Osteoblast (primary cell): ENCODE measurements at regions not wholly inside any gene's neighbourhood (a gene's known extent, or its start where the extent isn't known, plus 50 kb on each side); places are given as distances from the start of the nearest gene placed in this dataset.

ENCODE experiments used
- DNase-seq: peaks from one replicate; pipeline ENCODE4 v3.0.0; 2011; ENCODE audit warnings: low spot score, mixed read lengths; ENCODE audit not compliant: insufficient read length; ENCODE audit errors: missing footprints
- H2AFZ ChIP-seq: 2 replicates; pipeline ENCODE4 v1.6.0; 2011; ENCODE audit warnings: mild to moderate bottlenecking, low read length
- H3K27ac ChIP-seq: 2 replicates; pipeline ENCODE4 v1.5.1; 2011; ENCODE audit warnings: mild to moderate bottlenecking, low read depth, low read length, moderate library complexity
- H3K27me3 ChIP-seq: 2 replicates; pipeline ENCODE4 v1.6.0; 2012; ENCODE audit warnings: mild to moderate bottlenecking, control low read depth, inconsistent platforms, low read length, moderate library complexity; ENCODE audit not compliant: insufficient read depth
- H3K36me3 ChIP-seq: 2 replicates; pipeline ENCODE4 v1.5.1; 2011; ENCODE audit warnings: mild to moderate bottlenecking, low read length, control low read depth, moderate library complexity; ENCODE audit not compliant: insufficient read depth
- H3K4me1 ChIP-seq: 2 replicates; pipeline ENCODE4 v1.5.1; 2011; ENCODE audit warnings: mild to moderate bottlenecking, low read length, control low read depth, moderate library complexity; ENCODE audit not compliant: insufficient read depth
- H3K4me2 ChIP-seq: 2 replicates; pipeline ENCODE4 v1.6.0; 2011; ENCODE audit warnings: mild to moderate bottlenecking, low read length; ENCODE audit not compliant: insufficient read depth
- H3K4me3 ChIP-seq: fragments of 200-600 bp; sonication (generic); 3 replicates; pipeline ENCODE4 v1.5.1; 2012; ENCODE audit warnings: mild to moderate bottlenecking, low read length, inconsistent platforms; ENCODE audit not compliant: insufficient read depth
- H3K79me2 ChIP-seq: 2 replicates; pipeline ENCODE4 v1.6.0; 2012; ENCODE audit warnings: mild to moderate bottlenecking, low read length, control low read depth, inconsistent platforms; ENCODE audit not compliant: insufficient read depth
- H3K9me3 ChIP-seq: 2 replicates; pipeline ENCODE4 v1.5.1; 2011; ENCODE audit warnings: low read depth, low read length, control low read depth
- H4K20me1 ChIP-seq: 2 replicates; pipeline ENCODE4 v1.6.0; 2012; ENCODE audit warnings: mild to moderate bottlenecking, low read length, control low read depth; ENCODE audit not compliant: insufficient read depth
- CTCF ChIP-seq: IDR thresholded peaks from 2 replicates; pipeline ENCODE4 v1.5.1; 2011; ENCODE audit warnings: mild to moderate bottlenecking, low read depth, low read length, moderate library complexity; ENCODE audit errors: extremely low read depth

DNA sequence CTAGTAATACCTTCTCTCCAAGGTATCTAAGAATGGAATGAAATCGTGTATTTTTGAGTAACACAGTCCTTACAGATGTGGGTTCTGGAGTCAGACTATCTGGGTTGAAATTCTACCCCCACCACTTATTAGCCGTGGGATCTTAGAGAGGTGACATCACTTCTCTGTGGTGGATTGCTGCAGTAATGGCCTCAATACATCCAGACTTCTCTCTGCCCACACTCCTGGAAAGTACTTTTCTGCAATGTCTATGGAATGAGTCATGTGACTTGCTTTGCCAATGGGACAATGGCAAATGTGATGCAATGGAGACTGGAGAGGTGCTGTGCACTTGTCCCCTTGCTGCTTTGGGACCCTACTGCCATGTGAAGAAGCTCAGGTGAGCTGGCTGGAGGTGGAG is 418.2 kb downstream of the HAPSTR1 start:
- no peaks in the 10 kb centered on the region for H3K4me1 ChIP-seq

GRCh38 chr16:9511389-9511788 is 419.9 kb downstream of the HAPSTR1 start:
- Histone ChIP-seq H3K4me1 (no peaks in the 10 kb centered on the region), H3K4me2 (no peak overlapping the region), H3K4me3 (no peak overlapping the region), H3K27ac (no peak overlapping the region), H2AFZ (no peak overlapping the region), H3K79me2 (no peaks in the 10 kb centered on the region), H3K36me3 (no peaks in the 10 kb centered on the region), H4K20me1 (no peaks in the 10 kb centered on the region), H3K27me3 (no peaks in the 10 kb centered on the region), H3K9me3 (no peaks in the 10 kb centered on the region)
- DNase-seq, result no peak
- TF ChIP-seq CTCF, result no peak

More for the DNA sequence above, 418.2 kb downstream of the HAPSTR1 start:
- no peak overlapping the region for H3K4me3 ChIP-seq
- no peak overlapping the region for H3K27ac ChIP-seq
- H3K9me3 ChIP-seq, result no peaks in the 10 kb centered on the region
- no peak for TF ChIP-seq CTCF
- H3K36me3 ChIP-seq, result no peaks in the 10 kb centered on the region
- H3K27me3 ChIP-seq, result no peaks in the 10 kb centered on the region
- no peaks in the 10 kb centered on the region for H3K79me2 ChIP-seq
- H2AFZ ChIP-seq, result no peak overlapping the region
- no peak for DNase-seq
- H3K4me2 ChIP-seq, result no peak overlapping the region
- H4K20me1 ChIP-seq, result no peaks in the 10 kb centered on the region

GRCh38 chr16:9516444-9516843 is 425.0 kb downstream of the HAPSTR1 start:
- H3K4me3 ChIP-seq, result no peak overlapping the region
- no peak overlapping the region for H3K4me2 ChIP-seq
- H3K9me3 ChIP-seq, result no peaks in the 10 kb centered on the region
- H3K27ac ChIP-seq, result no peak overlapping the region
- H3K4me1 ChIP-seq, result no peaks in the 10 kb centered on the region
- H2AFZ ChIP-seq, result no peak overlapping the region
- H3K79me2 ChIP-seq, result no peaks in the 10 kb centered on the region
- H4K20me1 ChIP-seq, result no peaks in the 10 kb centered on the region
- TF ChIP-seq CTCF, result no peak
- H3K36me3 ChIP-seq, result no peaks in the 10 kb centered on the region
- no peaks in the 10 kb centered on the region for H3K27me3 ChIP-seq
- DNase-seq, result no peak

GRCh38 chr16:9518051-9518450 is 426.6 kb downstream of the HAPSTR1 start:
- DNase-seq, result no peak

More at GRCh38 chr16:9518051-9518450, 426.6 kb downstream of the HAPSTR1 start:
- Histone ChIP-seq H3K79me2 (no peaks in the 10 kb centered on the region), H3K9me3 (no peaks in the 10 kb centered on the region), H2AFZ (no peak overlapping the region), H3K4me1 (no peaks in the 10 kb centered on the region), H3K36me3 (no peaks in the 10 kb centered on the region), H3K27ac (no peak overlapping the region), H4K20me1 (no peaks in the 10 kb centered on the region), H3K4me2 (no peak overlapping the region), H3K27me3 (no peaks in the 10 kb centered on the region), H3K4me3 (no peak overlapping the region)
- no peak for TF ChIP-seq CTCF
